Activated T-cell treated with anti-CD3 and anti-CD28 coated beads, Interleukin-2, amount 50 U/mL, for 4 hours (primary cell): ENCODE measurements at regions not wholly inside any gene's neighbourhood (a gene's known extent, or its start where the extent isn't known, plus 50 kb on each side); places are given as distances from the start of the nearest gene placed in this dataset.

Experiments used
- ATAC-seq, 2 donors: fragments of 200-7000 bp; cut with Tn5 transposase; one replicate each; pipeline ENCODE4 v1.10.0; 2021
- DNase-seq: peaks from one replicate; pipeline ENCODE4 v3.0.0-alpha.2; 2020
- H3K27me3 Mint-ChIP-seq: one replicate; pipeline ENCODE4 v1.8.0; 2021; ENCODE audit warnings: low read depth, mixed read lengths
- H3K36me3 Mint-ChIP-seq: one replicate; pipeline ENCODE4 v1.8.0; 2022; ENCODE audit warnings: mixed read lengths; ENCODE audit not compliant: insufficient read depth
- H3K4me1 Mint-ChIP-seq: one replicate; pipeline ENCODE4 v1.8.0; 2021; ENCODE audit warnings: low read depth, mixed read lengths
- H3K4me3 Mint-ChIP-seq: one replicate; pipeline ENCODE4 v1.8.0; 2021; ENCODE audit warnings: mild to moderate bottlenecking, moderate library complexity, mixed read lengths
- H3K9me3 Mint-ChIP-seq: one replicate; pipeline ENCODE4 v1.8.0; 2021; ENCODE audit warnings: mixed read lengths

DNA sequence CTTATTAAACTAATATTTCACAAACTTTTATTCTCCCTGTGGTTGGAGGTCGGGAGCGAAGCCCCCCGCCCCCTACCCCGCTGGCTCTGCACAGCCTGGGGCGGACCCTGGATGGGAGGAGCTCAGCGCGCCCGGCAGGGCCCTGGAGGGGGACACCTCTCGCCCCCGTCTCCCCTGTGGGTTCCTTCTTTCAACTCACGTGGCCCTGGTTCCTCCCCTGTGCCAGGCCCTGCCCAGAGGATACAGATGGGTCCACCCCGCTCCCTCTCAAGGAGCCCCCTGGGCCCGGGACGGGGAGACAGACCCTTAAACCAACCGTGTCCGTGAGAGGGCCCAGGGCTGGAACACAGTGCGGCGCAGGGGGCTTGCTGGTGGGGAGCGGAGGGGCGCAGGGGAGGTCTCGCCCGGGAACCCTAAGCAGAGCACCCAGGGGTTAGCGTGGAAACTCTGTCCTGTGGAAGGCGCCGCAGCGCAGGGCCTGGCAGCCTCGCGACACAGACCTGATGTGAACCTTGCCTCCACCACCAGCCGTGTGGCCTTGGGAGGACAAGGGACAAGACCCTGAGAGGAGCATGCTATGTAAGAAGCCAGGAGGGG, 103.7 kb upstream of the MVB12B start:
- ATAC-seq (no peak), DNase-seq (no peak)
- H3K9me3 Mint-ChIP-seq: no peaks in the 10 kb centered on the region
- H3K4me3 Mint-ChIP-seq: no peak overlapping the region
- peaks cover 77% of the 10 kb centered on the region for H3K27me3 Mint-ChIP-seq
- no peaks in the 10 kb centered on the region for H3K36me3 Mint-ChIP-seq
- no peaks in the 10 kb centered on the region for H3K4me1 Mint-ChIP-seq

DNA sequence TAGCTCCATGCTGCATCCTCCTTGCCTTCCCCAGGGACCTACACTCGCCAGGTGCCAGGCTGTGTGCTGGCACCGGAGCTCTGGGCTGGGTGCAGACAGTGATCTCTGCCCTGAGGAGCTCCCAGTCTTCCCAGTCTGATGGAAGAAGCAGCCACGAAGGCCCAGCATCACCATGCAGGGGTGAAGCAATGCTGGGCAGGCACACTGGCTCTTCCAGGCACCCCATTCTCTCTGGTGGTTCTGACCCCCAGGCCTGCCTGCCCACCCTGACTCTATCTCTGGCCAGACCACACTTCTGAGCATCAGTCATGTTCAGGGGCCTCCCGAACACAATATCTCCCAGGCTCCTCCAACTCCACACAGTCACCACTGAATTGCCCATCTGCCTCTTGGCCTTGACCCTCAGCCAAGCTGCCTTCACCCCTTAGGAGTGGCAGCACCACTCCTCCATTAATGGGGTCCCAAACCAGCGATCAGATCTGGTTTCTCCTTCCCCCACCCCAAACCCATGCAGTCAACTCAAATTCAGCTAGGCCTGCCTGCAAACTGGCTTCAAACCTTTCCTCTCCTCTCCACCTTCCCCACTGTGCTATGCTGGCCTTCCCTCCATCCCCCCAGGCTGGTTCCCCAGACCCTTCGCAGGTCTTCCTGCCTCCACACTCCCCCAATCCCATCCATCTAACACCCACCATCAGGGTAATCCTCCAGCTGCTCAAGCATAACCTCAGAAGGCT, 102.7 kb upstream of the MVB12B start:
- H3K36me3 Mint-ChIP-seq: no peaks in the 10 kb centered on the region
- H3K9me3 Mint-ChIP-seq: no peaks in the 10 kb centered on the region
- H3K27me3 Mint-ChIP-seq: peaks cover 73% of the 10 kb centered on the region
- H3K4me3 Mint-ChIP-seq: no peak overlapping the region
- H3K4me1 Mint-ChIP-seq: no peaks in the 10 kb centered on the region
- no peak for DNase-seq
- no peak for ATAC-seq

DNA sequence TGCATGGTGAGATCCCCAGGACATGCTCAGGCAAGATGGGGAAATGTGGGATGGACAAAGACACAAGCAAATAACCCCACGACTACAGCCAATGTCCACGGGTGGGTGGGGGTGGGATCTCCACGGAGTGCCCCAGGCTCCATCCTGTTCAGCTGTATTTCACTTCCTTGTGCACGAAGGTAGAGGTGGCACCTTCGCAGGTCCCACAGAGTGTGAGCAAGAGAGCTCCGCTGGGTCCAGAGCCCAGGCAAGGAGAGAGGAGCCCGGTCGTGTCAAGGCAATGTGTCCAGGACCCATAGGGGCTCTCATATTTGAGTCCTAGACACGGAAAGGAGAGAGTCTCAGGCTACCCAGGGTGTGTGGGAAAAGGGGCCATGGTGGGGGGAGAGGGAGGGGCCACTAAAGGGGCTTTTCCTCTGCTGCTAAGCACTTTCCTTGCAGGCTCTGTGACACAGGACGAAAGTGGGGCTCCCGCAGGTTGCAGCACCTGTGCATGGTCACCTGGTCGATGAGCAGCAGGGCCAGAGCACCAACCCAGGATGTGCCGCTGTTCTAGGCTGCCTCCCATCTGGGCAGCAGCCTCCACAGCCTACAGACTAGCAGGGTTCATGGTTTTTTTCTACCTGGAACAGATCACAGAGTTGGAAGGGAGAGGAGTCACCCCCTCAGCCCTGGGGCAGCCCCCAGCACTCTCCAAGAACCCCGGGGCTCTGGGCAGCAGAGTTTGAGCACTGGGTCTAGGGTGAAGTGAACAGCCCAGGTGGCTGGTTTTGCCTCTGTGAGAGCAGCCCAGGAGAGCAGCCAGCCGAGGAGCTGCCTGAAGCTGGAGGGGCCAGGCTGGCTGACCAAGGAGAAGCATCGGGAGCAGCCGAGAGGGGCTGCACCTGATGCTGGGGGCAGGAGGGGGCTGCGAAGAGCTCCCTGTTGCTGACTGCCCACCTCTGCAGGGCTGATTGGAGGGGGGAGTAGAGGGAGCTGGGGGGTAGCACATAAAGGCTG, 100.7 kb upstream of the MVB12B start:
- no peak for DNase-seq
- Mint-ChIP-seq H3K36me3 (no peaks in the 10 kb centered on the region), H3K4me3 (no peak overlapping the region), H3K27me3 (peaks cover 56% of the 10 kb centered on the region), H3K4me1 (no peaks in the 10 kb centered on the region), H3K9me3 (no peaks in the 10 kb centered on the region)
- no peak for ATAC-seq

DNA sequence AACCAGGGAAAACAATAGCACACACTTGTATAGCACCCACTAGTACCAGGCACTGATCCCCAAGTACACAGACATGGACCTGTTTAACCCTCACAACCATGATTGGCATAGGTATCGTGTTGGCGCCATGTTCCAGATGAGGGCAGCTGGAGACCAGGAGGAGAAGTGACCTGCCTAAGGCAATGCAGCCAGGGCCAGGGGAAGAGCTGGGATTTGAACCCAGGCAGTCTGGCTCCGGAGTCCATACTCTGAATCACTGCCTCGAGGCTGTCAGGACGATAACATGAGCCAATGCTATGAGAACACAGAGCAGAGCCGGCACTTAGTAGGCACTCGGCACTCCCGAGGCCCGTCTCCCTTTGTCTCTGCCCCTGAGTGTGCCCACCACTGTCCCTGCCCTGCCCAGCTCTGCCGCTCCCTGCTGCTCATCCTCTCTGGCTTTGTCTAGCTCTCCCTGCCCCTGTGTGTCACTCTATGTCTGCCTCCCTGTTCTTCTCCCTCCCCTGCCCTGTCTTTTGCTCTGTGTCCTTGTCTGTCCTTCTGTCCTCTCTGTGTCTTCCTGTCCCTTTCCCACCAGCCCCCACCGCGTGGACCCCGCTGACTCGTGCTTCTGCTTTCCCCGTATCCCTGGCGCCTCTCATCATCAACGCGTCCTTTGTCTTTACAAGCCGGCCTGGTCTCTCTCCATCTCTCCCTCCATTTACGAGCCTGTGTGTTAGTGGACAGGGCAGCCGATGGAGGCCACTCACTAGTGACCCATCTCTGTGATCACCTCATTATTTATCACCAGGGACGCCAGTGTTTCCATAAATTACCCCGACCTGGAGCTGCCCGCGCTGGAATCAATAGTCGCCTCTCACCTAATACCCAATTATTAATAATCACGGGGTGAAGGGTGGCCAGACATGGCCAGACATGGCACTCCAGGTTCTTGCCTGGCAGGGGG, 99.4 kb upstream of the MVB12B start:
- Mint-ChIP-seq H3K4me3 (no peak overlapping the region), H3K27me3 (peaks cover 43% of the 10 kb centered on the region), H3K4me1 (no peaks in the 10 kb centered on the region), H3K36me3 (no peaks in the 10 kb centered on the region), H3K9me3 (no peaks in the 10 kb centered on the region)
- ATAC-seq: no peak
- DNase-seq: no peak

DNA sequence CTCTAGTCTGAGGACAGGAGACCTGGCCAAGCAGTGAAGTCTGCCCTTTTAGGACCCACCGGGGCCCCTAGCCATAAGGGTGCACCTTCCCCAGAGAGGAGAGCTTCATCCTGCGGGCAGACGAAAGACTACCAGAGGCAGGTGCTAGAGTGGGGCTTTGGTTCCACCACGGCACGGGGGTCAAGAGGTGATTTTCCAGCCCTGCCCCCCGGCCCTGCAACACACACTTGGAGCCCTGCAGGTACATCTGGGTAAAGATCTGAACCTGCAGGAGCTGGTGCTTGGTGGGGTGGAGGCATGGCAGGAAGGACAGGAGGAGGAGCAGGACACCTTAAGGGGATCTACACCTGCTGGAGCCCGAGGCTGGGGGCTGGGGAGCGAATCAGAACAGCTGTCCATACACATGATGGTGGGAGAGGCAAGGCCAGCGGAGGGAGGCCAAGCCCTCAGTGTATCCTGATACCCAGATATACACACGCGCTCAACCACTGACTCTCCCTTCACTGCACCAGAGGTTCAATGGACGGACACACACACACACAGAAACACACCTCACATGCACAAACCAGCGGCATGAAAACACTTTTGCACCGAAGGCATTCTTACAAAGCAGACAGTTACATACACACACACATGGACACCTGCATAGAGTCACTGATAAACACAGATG, 98.4 kb upstream of the MVB12B start:
- no peaks in the 10 kb centered on the region for H3K9me3 Mint-ChIP-seq
- no peak for ATAC-seq
- H3K36me3 Mint-ChIP-seq: no peaks in the 10 kb centered on the region
- H3K4me1 Mint-ChIP-seq: no peaks in the 10 kb centered on the region
- H3K27me3 Mint-ChIP-seq: peaks cover 39% of the 10 kb centered on the region
- no peak for DNase-seq
- no peak overlapping the region for H3K4me3 Mint-ChIP-seq

DNA sequence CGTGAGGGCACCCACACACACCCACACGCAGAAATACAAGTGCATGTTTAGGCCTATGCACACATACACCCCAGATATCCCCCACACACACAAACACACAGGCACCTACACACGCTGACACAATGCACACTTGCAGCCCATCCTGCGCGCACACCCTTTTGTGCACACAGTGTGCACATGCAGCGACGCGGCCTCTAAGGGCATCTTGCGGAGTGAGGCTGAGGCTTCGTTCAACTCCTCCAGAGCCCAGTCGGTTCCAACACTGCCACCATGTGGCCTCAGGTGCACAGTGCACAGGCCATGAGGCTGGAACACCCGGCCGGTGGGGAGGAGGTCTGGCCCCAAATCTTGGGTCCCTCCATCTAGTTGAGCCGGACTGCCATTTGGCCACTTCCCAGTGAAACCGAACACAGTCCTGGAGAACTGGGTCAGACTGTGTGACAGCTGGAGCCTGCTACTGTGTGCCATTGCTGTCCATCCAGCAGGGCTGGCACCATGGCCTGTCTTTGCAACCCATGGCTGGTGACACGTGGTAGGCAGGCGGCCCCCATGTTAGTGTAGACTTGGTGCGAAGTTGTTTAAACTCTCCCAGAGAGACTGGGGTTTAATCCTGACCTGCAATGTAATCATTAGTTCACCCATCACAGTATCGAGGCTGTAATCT, 97.7 kb upstream of the MVB12B start:
- Mint-ChIP-seq H3K9me3 (no peaks in the 10 kb centered on the region), H3K4me1 (no peaks in the 10 kb centered on the region), H3K27me3 (peaks cover 33% of the 10 kb centered on the region), H3K36me3 (no peaks in the 10 kb centered on the region), H3K4me3 (no peak overlapping the region)
- ATAC-seq (peak; percentile 91 to 95), DNase-seq (peak; percentile 47)

DNA sequence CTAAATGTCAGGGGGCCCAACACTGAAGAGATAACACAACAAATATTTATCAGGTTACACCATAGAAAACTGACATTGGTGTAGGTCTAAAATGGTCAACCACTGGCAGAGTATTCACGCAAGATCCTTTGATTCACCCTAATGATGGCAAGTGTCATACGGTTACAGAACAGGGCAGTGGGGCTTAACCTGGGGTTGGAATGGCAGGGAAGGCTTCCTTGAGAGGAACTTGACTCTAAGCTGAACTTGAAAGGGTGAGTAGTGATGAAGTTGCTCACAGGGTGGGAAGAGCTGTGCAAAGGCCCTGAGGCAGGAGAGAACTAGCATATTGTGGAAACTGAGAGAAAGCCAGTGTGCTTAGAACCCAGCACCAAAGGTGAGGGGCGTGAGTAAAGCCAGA, 97.1 kb upstream of the MVB12B start:
- Mint-ChIP-seq H3K4me1 (no peaks in the 10 kb centered on the region), H3K36me3 (no peaks in the 10 kb centered on the region)

DNA sequence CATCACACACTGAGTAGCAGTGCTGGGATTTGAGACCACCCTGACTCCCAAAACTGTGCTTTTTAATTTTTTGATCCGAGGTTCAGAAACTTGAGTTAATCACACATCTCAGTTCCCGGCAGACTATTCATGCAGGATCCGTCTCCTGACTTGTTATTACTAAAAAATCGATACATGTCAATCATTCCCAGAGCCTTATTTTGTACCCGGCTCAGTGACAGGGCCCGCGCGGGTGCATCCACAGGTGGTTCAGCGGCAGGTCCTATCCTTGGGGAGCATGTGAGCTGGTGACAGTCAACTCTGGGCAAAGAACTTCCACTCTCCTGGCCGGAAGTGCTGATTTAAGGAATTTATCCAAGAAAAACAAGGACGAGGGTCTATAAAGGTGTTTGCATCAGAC, 95.9 kb upstream of the MVB12B start:
- ATAC-seq (no peak), DNase-seq (no peak)
- Mint-ChIP-seq H3K9me3 (no peaks in the 10 kb centered on the region), H3K36me3 (no peaks in the 10 kb centered on the region), H3K4me3 (no peak overlapping the region), H3K4me1 (no peaks in the 10 kb centered on the region), H3K27me3 (peaks cover 20% of the 10 kb centered on the region)

More for the DNA sequence above, 97.1 kb upstream of the MVB12B start:
- peaks cover 27% of the 10 kb centered on the region for H3K27me3 Mint-ChIP-seq
- DNase-seq (no peak), ATAC-seq (no peak)
- H3K4me3 Mint-ChIP-seq: no peak overlapping the region
- H3K9me3 Mint-ChIP-seq: no peaks in the 10 kb centered on the region

DNA sequence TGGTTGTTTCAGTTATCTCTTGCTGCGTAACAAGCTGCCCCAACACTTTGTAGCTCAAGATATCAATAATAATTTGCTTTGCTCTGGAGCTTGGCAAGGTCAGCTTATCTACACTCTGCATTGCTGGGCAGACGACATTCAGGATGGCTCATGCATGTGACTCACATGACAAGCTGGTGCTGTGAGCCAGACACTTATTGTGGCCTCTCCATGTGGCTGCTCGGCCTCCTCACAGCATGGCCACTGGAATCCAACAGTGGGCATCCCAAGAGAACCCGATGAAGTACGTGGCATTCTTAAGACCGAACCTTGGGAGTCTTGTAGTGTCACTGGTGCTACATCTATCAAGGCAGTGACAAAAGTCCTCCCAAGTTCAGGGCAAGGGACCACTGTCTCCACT, 94.2 kb upstream of the MVB12B start:
- Mint-ChIP-seq H3K36me3 (no peaks in the 10 kb centered on the region), H3K4me1 (no peaks in the 10 kb centered on the region), H3K4me3 (no peak overlapping the region), H3K9me3 (no peaks in the 10 kb centered on the region), H3K27me3 (peaks cover 10% of the 10 kb centered on the region)
- ATAC-seq: no peak
- DNase-seq: no peak

DNA sequence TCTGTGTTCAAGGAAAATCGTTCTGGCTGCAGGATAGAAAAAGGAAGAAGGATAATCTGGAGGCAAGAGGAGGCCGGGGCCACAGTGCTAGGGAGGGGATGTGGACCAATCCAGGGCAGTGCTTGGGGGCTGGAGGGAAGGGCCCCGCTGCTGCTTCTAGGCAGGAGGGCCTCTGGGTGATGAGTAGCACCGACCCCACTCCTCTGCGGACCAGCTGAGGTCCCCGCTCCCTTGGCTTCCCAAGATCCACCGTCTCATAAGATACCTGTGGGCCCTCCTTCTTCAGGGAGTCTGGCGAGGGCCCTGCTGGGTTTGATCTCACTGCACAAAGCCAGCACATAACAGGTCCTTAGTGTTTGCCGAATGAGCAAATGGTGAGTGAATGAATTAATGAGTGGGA, 93.5 kb upstream of the MVB12B start:
- peaks cover 4% of the 10 kb centered on the region for H3K27me3 Mint-ChIP-seq
- DNase-seq: no peak
- no peak for ATAC-seq
- H3K4me1 Mint-ChIP-seq: no peaks in the 10 kb centered on the region
- H3K4me3 Mint-ChIP-seq: no peak overlapping the region
- H3K36me3 Mint-ChIP-seq: no peaks in the 10 kb centered on the region
- H3K9me3 Mint-ChIP-seq: no peaks in the 10 kb centered on the region

DNA sequence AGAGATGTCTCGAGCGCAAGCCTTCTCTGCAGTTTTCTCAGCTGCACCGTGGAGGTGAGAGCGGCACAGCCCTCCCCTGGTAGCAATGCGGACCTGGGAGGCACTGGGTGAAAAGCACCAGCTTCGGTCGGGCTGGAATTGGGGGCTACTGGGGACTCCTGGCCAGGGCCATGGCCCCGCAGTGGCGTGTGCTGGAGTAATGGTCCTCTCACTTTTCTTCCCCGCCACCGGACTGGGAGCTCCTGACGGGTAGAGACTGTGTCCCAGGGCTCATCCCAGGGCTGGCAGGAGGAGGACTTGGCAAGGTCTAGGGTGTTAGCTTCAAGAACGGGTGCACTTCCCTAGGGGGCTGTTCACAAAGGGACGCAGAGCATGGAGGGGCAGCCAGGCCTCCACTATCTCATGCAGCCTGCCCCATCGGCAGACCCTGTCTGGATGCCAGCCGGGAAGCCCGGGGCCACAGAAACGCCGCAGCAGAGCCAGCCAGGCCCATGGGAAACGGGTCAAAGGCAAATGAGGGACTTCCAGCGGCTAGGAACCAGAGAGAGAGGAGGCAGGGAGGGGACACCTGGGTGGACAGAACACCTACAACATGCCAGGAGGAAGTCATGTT, 92.6 kb upstream of the MVB12B start:
- Mint-ChIP-seq H3K36me3 (no peaks in the 10 kb centered on the region), H3K27me3 (no peaks in the 10 kb centered on the region), H3K4me1 (no peaks in the 10 kb centered on the region), H3K9me3 (no peaks in the 10 kb centered on the region), H3K4me3 (no peak overlapping the region)
- no peak for ATAC-seq
- no peak for DNase-seq

DNA sequence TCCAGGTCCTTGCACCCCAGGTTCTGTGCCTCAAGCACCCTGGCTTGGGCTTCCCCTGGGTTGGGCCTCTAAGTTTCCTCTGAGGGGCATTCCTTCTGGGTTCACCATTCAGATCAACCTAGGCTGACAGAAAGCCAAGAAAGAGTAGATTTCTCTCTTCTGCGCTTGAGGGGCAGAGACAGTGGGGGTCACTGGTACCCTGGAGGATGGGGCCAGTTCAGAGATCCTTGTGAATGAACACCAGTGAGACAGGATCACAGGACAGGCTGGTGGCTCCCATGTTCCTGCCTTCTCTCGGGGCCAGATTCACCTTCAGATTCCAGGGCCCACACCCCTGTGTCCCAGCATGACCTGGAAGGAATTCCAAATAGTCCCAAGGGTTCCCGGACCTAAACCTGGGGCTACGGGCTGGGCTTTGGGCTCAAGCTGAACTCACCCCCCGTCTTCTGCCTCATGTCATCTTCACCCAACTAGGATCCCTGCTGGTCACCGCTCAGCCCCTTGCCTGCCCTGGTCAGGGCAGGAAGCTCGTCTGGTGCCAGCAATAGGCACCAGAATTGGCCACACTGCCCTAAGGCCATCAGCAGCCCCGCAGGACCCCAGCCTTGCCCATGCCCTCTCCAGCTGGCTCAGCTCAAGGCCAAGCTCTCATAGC, 91.8 kb upstream of the MVB12B start:
- no peak for ATAC-seq
- H3K4me3 Mint-ChIP-seq: no peak overlapping the region
- no peaks in the 10 kb centered on the region for H3K4me1 Mint-ChIP-seq
- no peaks in the 10 kb centered on the region for H3K36me3 Mint-ChIP-seq
- no peaks in the 10 kb centered on the region for H3K9me3 Mint-ChIP-seq
- no peak for DNase-seq
- H3K27me3 Mint-ChIP-seq: no peaks in the 10 kb centered on the region
